ENCODE measurements at regions not wholly inside any gene's neighbourhood (a gene's known extent, or its start where the extent isn't known, plus 50 kb on each side); places are given as distances from the start of the nearest gene placed in this dataset.
"Not testable (repeated sequence)": the region's sequence is repeated elsewhere in the genome, so short reads cannot be mapped to it uniquely, and the experiment has no call there.

- Histone ChIP-seq H3K4me3 (replicated peaks in 1 of 4; ENCODE audit: control extremely low read depth in 1 of 4, insufficient read depth in 1 of 4, low read depth in 3 of 4, low read length in 4 of 4) (no peak overlapping the region), H4K20me1 (ENCODE audit: control insufficient read depth, extremely low read depth, insufficient read depth, low read length) (no peaks in the 10 kb centered on the region), H3K79me2 (ENCODE audit: control insufficient read depth, insufficient read depth, low read length) (no peaks in the 10 kb centered on the region), H3K4me2 (ENCODE audit: extremely low read depth, insufficient read depth, low read length) (no peak overlapping the region), H3K27me3 (ENCODE audit: control insufficient read depth, insufficient read depth, low read length) (no peaks in the 10 kb centered on the region), H2AFZ (ENCODE audit: low read length) (no peak overlapping the region), H3K9ac (ENCODE audit: insufficient read depth, low read length) (no peak overlapping the region), H3K4me1 (ENCODE audit: control insufficient read depth, extremely low read depth, insufficient read depth, low read length) (no peaks in the 10 kb centered on the region), H3K9me3 (ENCODE audit: control insufficient read depth, insufficient read depth, low read depth, low read length) (no peaks in the 10 kb centered on the region), H3K36me3 (ENCODE audit: control insufficient read depth, insufficient read depth, low read length) (no peaks in the 10 kb centered on the region), H3K27ac (ENCODE audit: insufficient read depth, low read length) (no peak overlapping the region)
- no peak for DNase-seq (ENCODE audit: low read depth in 2 of 2)
- TF ChIP-seq EZH2 (IDR thresholded peaks at IDR 0.05; ENCODE audit: low read length, missing control alignments) (no peak), CTCF (conservative IDR thresholded peaks at IDR 0.05 in 1 of 2, IDR thresholded peaks at IDR 0.05 in 1 of 2; ENCODE audit: low read depth in 1 of 2, low read length in 2 of 2) (peak in 1 of 2 donors; percentile 2)
Measured at GRCh38 chr20:30500829-30501440, 756.5 kb upstream of the DEFB115 start.

GRCh38 chr20:30502670-30503069 lies 754.8 kb upstream of the DEFB115 start:
- Histone ChIP-seq H3K4me2 (ENCODE audit: extremely low read depth, insufficient read depth, low read length) (no peak overlapping the region), H4K20me1 (ENCODE audit: control insufficient read depth, extremely low read depth, insufficient read depth, low read length) (no peaks in the 10 kb centered on the region), H3K4me1 (ENCODE audit: control insufficient read depth, extremely low read depth, insufficient read depth, low read length) (no peaks in the 10 kb centered on the region), H3K27me3 (ENCODE audit: control insufficient read depth, insufficient read depth, low read length) (no peaks in the 10 kb centered on the region), H3K9ac (ENCODE audit: insufficient read depth, low read length) (no peak overlapping the region), H3K27ac (ENCODE audit: insufficient read depth, low read length) (no peak overlapping the region), H2AFZ (ENCODE audit: low read length) (no peak overlapping the region), H3K9me3 (ENCODE audit: control insufficient read depth, insufficient read depth, low read depth, low read length) (no peaks in the 10 kb centered on the region), H3K79me2 (ENCODE audit: control insufficient read depth, insufficient read depth, low read length) (no peaks in the 10 kb centered on the region), H3K36me3 (ENCODE audit: control insufficient read depth, insufficient read depth, low read length) (no peaks in the 10 kb centered on the region), H3K4me3 (replicated peaks in 1 of 4; ENCODE audit: control extremely low read depth in 1 of 4, insufficient read depth in 1 of 4, low read depth in 3 of 4, low read length in 4 of 4) (no peak overlapping the region)
- no peak for DNase-seq (ENCODE audit: low read depth in 2 of 2)
- TF ChIP-seq CTCF (conservative IDR thresholded peaks at IDR 0.05 in 1 of 2, IDR thresholded peaks at IDR 0.05 in 1 of 2; ENCODE audit: low read depth in 1 of 2, low read length in 2 of 2) (no peak), EZH2 (IDR thresholded peaks at IDR 0.05; ENCODE audit: low read length, missing control alignments) (no peak)

GRCh38 chr20:30503204-30503603 lies 754.3 kb upstream of the DEFB115 start:
- H3K27me3 ChIP-seq (ENCODE audit: control insufficient read depth, insufficient read depth, low read length); H4K20me1 ChIP-seq (ENCODE audit: control insufficient read depth, extremely low read depth, insufficient read depth, low read length); DNase-seq (ENCODE audit: low read depth in 2 of 2); H3K4me2 ChIP-seq (ENCODE audit: extremely low read depth, insufficient read depth, low read length); H3K9ac ChIP-seq (ENCODE audit: insufficient read depth, low read length); H3K79me2 ChIP-seq (ENCODE audit: control insufficient read depth, insufficient read depth, low read length); H3K4me1 ChIP-seq (ENCODE audit: control insufficient read depth, extremely low read depth, insufficient read depth, low read length); H3K4me3 ChIP-seq (replicated peaks in 1 of 4; ENCODE audit: control extremely low read depth in 1 of 4, insufficient read depth in 1 of 4, low read depth in 3 of 4, low read length in 4 of 4); H3K9me3 ChIP-seq (ENCODE audit: control insufficient read depth, insufficient read depth, low read depth, low read length); H3K27ac ChIP-seq (ENCODE audit: insufficient read depth, low read length); H2AFZ ChIP-seq (ENCODE audit: low read length); H3K36me3 ChIP-seq (ENCODE audit: control insufficient read depth, insufficient read depth, low read length): not testable (repeated sequence)

Data from fibroblast of lung (primary cell).